Neural cell (in vitro differentiated cells): ENCODE measurements at regions not wholly inside any gene's neighbourhood (a gene's known extent, or its start where the extent isn't known, plus 50 kb on each side); places are given as distances from the start of the nearest gene placed in this dataset.

Experiments used
- H2AFZ ChIP-seq: fragments of 200-600, 300-800 bp; sonication (generic), shearing (Covaris generic); 2 replicates; pipeline ENCODE4 v1.6.0; 2014; ENCODE audit warnings: low read depth, mild to moderate bottlenecking, antibody characterized with exemption, low read length, moderate library complexity
- H3F3A ChIP-seq: fragments of 200-600 bp; shearing (Covaris generic); 2 replicates; pipeline ENCODE4 v1.6.1; 2016; ENCODE audit warnings: mild to moderate bottlenecking, moderate library complexity, mixed read lengths, antibody characterized with exemption, low read length; ENCODE audit not compliant: insufficient read depth, poor library complexity, severe bottlenecking
- H3K27ac ChIP-seq: fragments of 200-600, 300-800 bp; sonication (generic), shearing (Covaris generic); 2 replicates; pipeline ENCODE4 v1.5.1; 2014; ENCODE audit warnings: mild to moderate bottlenecking, low read length, moderate library complexity
- H3K27me3 ChIP-seq: fragments of 300-800, 200-600 bp; sonication (generic), shearing (Covaris generic); 2 replicates; pipeline ENCODE4 v1.6.0; 2014; ENCODE audit warnings: mild to moderate bottlenecking, low read depth, low read length, moderate library complexity; ENCODE audit not compliant: insufficient read depth
- H3K36me3 ChIP-seq: fragments of 300-800, 200-600 bp; sonication (generic), shearing (Covaris generic); 2 replicates; pipeline ENCODE4 v1.5.1; 2014; ENCODE audit warnings: mild to moderate bottlenecking, antibody characterized with exemption, low read length, moderate library complexity; ENCODE audit not compliant: insufficient read depth
- H3K4me2 ChIP-seq: fragments of 300-800, 200-600 bp; sonication (generic), shearing (Covaris generic); 2 replicates; pipeline ENCODE4 v1.6.0; 2014; ENCODE audit warnings: mild to moderate bottlenecking, low read length
- H3K4me3 ChIP-seq: fragments of 300-800, 200-600 bp; sonication (generic), shearing (Covaris generic); 2 replicates; pipeline ENCODE4 v1.5.1; 2014; ENCODE audit warnings: mild to moderate bottlenecking, low read length, moderate library complexity
- H3K79me2 ChIP-seq: fragments of 200-600 bp; shearing (Covaris generic); replicated peaks from 2 replicates; pipeline ENCODE4 v1.6.0; 2014; ENCODE audit warnings: mild to moderate bottlenecking, low read length, moderate library complexity; ENCODE audit not compliant: insufficient read depth
- H3K9ac ChIP-seq: fragments of 300-800, 200-600 bp; sonication (generic), shearing (Covaris generic); 2 replicates; pipeline ENCODE4 v1.6.1; 2016; ENCODE audit warnings: mild to moderate bottlenecking, low read length, mixed read lengths
- H3K9me2 ChIP-seq: fragments of 200-600 bp; shearing (Covaris generic); 2 replicates; pipeline ENCODE4 v1.6.1; 2016; ENCODE audit warnings: mild to moderate bottlenecking, low read length, mixed read lengths; ENCODE audit not compliant: insufficient read depth
- H3K9me3 ChIP-seq: fragments of 200-600, 300-800 bp; sonication (generic), shearing (Covaris generic); 2 replicates; pipeline ENCODE4 v1.6.1; 2016; ENCODE audit warnings: mild to moderate bottlenecking, mixed run types, low read length, moderate library complexity, mixed read lengths
- H4K20me1 ChIP-seq: fragments of 200-600 bp; shearing (Covaris generic); 2 replicates; pipeline ENCODE4 v1.6.1; 2016; ENCODE audit warnings: mild to moderate bottlenecking, mixed run types; ENCODE audit not compliant: insufficient read depth
- EP300 ChIP-seq: fragments of 450-650 bp; conservative IDR thresholded peaks from 2 replicates; pipeline ENCODE4 v1.6.1; 2014; ENCODE audit warnings: antibody characterized with exemption, mild to moderate bottlenecking, moderate library complexity; ENCODE audit not compliant: poor library complexity, severe bottlenecking
- EZH2 ChIP-seq: fragments of 200-600, 300-800 bp; shearing (Covaris generic), sonication (generic); IDR thresholded peaks from 2 replicates; pipeline ENCODE4 v1.6.1; 2014; ENCODE audit warnings: antibody characterized with exemption, low read length, borderline replicate concordance, mild to moderate bottlenecking; ENCODE audit not compliant: insufficient read depth, poor library complexity, severe bottlenecking
- MXI1 ChIP-seq: fragments of 450-650 bp; conservative IDR thresholded peaks from 2 replicates; pipeline ENCODE4 v1.6.1; 2014; ENCODE audit warnings: antibody characterized with exemption, mild to moderate bottlenecking; ENCODE audit not compliant: poor library complexity, severe bottlenecking
- POLR2AphosphoS5 ChIP-seq: IDR thresholded peaks from 2 replicates; pipeline ENCODE4 v1.6.1; 2012
- RAD21 ChIP-seq: fragments of 450-650 bp; conservative IDR thresholded peaks from 2 replicates; pipeline ENCODE4 v1.6.1; 2014; ENCODE audit warnings: antibody characterized with exemption, mild to moderate bottlenecking, moderate library complexity
- SMC3 ChIP-seq: fragments of 450-650 bp; conservative IDR thresholded peaks from 2 replicates; pipeline ENCODE4 v1.6.1; 2014; ENCODE audit warnings: antibody characterized with exemption, mild to moderate bottlenecking, moderate library complexity; ENCODE audit not compliant: poor library complexity
- TAF1 ChIP-seq: IDR thresholded peaks from 2 replicates; pipeline ENCODE4 v1.6.1; 2012; ENCODE audit warnings: low read depth
- TF ChIP-seq, protein P1 (sequence below): IDR thresholded peaks from 2 replicates; pipeline ENCODE4 v1.6.1; 2012; ENCODE audit warnings: borderline replicate concordance
- TF ChIP-seq, protein P2 (sequence below): fragments of 450-650 bp; IDR thresholded peaks from 2 replicates; pipeline ENCODE4 v1.5.1; 2014; ENCODE audit warnings: antibody characterized with exemption, mild to moderate bottlenecking, moderate library complexity; ENCODE audit not compliant: poor library complexity, severe bottlenecking

DNA sequence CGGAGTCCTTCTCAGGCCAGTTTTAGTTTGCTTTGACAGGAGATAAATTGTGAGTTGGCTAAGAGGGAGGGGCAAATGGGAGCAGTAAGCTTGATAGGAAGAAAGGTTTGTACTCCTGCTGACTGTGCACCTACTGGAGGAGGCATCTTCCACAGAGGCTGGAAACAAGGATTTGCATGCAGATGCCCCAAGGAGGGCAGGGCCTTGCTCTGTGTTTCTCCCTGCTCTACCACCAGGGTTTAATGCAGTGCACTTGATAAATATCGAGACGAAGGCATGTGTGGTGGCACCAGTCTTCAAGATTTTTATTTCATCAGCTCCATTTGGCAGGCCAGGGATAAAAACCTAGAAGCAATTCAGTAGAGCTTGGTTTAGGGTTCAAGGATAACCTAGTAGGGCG lies 210.5 kb upstream of the C16orf82 start:
- Histone ChIP-seq H3K27me3 (no peaks in the 10 kb centered on the region), H3K9me3 (peaks cover 5% of the 10 kb centered on the region), H2AFZ (no peak overlapping the region), H3K36me3 (no peaks in the 10 kb centered on the region), H3K4me2 (no peak overlapping the region), H3K79me2 (no peaks in the 10 kb centered on the region), H3K4me3 (no peak overlapping the region), H3K27ac (no peak overlapping the region), H3K9me2 (no peaks in the 10 kb centered on the region), H4K20me1 (no peaks in the 10 kb centered on the region), H3K9ac (no peak overlapping the region), H3F3A (no peaks in the 10 kb centered on the region)
- TF ChIP-seq MXI1, result no peak
- no peak for TF ChIP-seq EP300
- TF ChIP-seq SMC3, result no peak
- TF ChIP-seq, protein P1, sequence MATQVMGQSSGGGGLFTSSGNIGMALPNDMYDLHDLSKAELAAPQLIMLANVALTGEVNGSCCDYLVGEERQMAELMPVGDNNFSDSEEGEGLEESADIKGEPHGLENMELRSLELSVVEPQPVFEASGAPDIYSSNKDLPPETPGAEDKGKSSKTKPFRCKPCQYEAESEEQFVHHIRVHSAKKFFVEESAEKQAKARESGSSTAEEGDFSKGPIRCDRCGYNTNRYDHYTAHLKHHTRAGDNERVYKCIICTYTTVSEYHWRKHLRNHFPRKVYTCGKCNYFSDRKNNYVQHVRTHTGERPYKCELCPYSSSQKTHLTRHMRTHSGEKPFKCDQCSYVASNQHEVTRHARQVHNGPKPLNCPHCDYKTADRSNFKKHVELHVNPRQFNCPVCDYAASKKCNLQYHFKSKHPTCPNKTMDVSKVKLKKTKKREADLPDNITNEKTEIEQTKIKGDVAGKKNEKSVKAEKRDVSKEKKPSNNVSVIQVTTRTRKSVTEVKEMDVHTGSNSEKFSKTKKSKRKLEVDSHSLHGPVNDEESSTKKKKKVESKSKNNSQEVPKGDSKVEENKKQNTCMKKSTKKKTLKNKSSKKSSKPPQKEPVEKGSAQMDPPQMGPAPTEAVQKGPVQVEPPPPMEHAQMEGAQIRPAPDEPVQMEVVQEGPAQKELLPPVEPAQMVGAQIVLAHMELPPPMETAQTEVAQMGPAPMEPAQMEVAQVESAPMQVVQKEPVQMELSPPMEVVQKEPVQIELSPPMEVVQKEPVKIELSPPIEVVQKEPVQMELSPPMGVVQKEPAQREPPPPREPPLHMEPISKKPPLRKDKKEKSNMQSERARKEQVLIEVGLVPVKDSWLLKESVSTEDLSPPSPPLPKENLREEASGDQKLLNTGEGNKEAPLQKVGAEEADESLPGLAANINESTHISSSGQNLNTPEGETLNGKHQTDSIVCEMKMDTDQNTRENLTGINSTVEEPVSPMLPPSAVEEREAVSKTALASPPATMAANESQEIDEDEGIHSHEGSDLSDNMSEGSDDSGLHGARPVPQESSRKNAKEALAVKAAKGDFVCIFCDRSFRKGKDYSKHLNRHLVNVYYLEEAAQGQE, result no peak
- no peak for TF ChIP-seq POLR2AphosphoS5
- no peak for TF ChIP-seq TAF1
- TF ChIP-seq, protein P2, sequence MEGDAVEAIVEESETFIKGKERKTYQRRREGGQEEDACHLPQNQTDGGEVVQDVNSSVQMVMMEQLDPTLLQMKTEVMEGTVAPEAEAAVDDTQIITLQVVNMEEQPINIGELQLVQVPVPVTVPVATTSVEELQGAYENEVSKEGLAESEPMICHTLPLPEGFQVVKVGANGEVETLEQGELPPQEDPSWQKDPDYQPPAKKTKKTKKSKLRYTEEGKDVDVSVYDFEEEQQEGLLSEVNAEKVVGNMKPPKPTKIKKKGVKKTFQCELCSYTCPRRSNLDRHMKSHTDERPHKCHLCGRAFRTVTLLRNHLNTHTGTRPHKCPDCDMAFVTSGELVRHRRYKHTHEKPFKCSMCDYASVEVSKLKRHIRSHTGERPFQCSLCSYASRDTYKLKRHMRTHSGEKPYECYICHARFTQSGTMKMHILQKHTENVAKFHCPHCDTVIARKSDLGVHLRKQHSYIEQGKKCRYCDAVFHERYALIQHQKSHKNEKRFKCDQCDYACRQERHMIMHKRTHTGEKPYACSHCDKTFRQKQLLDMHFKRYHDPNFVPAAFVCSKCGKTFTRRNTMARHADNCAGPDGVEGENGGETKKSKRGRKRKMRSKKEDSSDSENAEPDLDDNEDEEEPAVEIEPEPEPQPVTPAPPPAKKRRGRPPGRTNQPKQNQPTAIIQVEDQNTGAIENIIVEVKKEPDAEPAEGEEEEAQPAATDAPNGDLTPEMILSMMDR, result no peak
- TF ChIP-seq RAD21, result no peak
- no peak for TF ChIP-seq EZH2

DNA sequence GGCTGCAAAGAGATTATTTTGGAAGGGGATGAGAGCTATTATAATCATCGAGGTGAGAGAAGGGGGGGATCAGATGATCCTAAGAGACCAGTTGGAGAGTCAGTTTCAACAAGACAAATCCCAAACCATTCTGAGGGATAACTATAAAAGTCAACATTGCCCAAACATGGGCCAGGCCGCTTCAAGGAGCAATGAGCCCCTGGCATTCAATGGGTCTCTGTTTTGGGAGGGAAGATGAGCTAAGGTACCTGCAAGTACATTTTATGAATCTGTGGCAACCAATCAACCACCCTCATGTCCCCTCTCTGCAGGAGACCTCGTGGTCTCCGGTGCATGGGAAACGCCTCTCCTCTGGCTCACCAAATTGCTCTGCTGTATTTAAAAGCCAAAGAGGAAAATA lies 209.9 kb upstream of the C16orf82 start:
- Histone ChIP-seq H3K9me3 (peaks cover 5% of the 10 kb centered on the region), H3K4me3 (no peak overlapping the region), H3K36me3 (no peaks in the 10 kb centered on the region), H3F3A (no peaks in the 10 kb centered on the region), H3K27me3 (no peaks in the 10 kb centered on the region), H3K4me2 (no peak overlapping the region), H2AFZ (no peak overlapping the region), H3K27ac (no peak overlapping the region), H3K9me2 (no peaks in the 10 kb centered on the region), H3K9ac (no peak overlapping the region), H4K20me1 (no peaks in the 10 kb centered on the region), H3K79me2 (no peaks in the 10 kb centered on the region)
- no peak for TF ChIP-seq SMC3
- no peak for TF ChIP-seq POLR2AphosphoS5
- no peak for TF ChIP-seq EP300
- TF ChIP-seq EZH2, result no peak
- TF ChIP-seq MXI1, result no peak
- TF ChIP-seq RAD21, result no peak
- no peak for TF ChIP-seq TAF1
- TF ChIP-seq, protein P2, result no peak
- TF ChIP-seq, protein P1, result no peak
